Stimulated activated naive CD4-positive, alpha-beta T cell (primary cell): ENCODE measurements at regions not wholly inside any gene's neighbourhood (a gene's known extent, or its start where the extent isn't known, plus 50 kb on each side); places are given as distances from the start of the nearest gene placed in this dataset.
"Not testable (repeated sequence)": the region's sequence is repeated elsewhere in the genome, so short reads cannot be mapped to it uniquely, and the experiment has no call there.

Experiments used
- DNase-seq, 6 experiments: peaks; one replicate each; lab custom pipeline; 2025; lab: John Stamatoyannopoulos, UW

GRCh38 chr17:22044706-22045246 is 352.5 kb downstream of the KCNJ18 start:
- DNase-seq: not testable (repeated sequence)

- DNase-seq: not testable (repeated sequence)
Measured at GRCh38 chr17:22047521-22047920, 355.2 kb downstream of the KCNJ18 start.

- DNase-seq: not testable (repeated sequence)
Measured at GRCh38 chr17:22048226-22048625, 355.9 kb downstream of the KCNJ18 start.

- not testable (repeated sequence) for DNase-seq
Measured at GRCh38 chr17:22050766-22051165, 358.4 kb downstream of the KCNJ18 start.

GRCh38 chr17:22052715-22053114 is 360.4 kb downstream of the KCNJ18 start:
- DNase-seq: not testable (repeated sequence)

GRCh38 chr17:22056566-22056965 is 364.2 kb downstream of the KCNJ18 start:
- not testable (repeated sequence) for DNase-seq

GRCh38 chr17:22075918-22076317 is 383.6 kb downstream of the KCNJ18 start:
- DNase-seq: not testable (repeated sequence)

- not testable (repeated sequence) for DNase-seq
Measured at GRCh38 chr17:22088589-22088988, 396.3 kb downstream of the KCNJ18 start.

GRCh38 chr17:22090263-22090935 is 398.1 kb downstream of the KCNJ18 start:
- no peak for DNase-seq

GRCh38 chr17:22091041-22091679 is 398.8 kb downstream of the KCNJ18 start:
- not testable (repeated sequence) for DNase-seq

- DNase-seq: not testable (repeated sequence)
Measured at GRCh38 chr17:22091840-22092239, 399.5 kb downstream of the KCNJ18 start.

GRCh38 chr17:22095414-22095813 is 403.1 kb downstream of the KCNJ18 start:
- not testable (repeated sequence) for DNase-seq

- DNase-seq: not testable (repeated sequence)
Measured at GRCh38 chr17:22099633-22100032, 407.3 kb downstream of the KCNJ18 start.

GRCh38 chr17:22102177-22102576 is 409.9 kb downstream of the KCNJ18 start:
- no peak for DNase-seq

- not testable (repeated sequence) for DNase-seq
Measured at GRCh38 chr17:22116720-22117119, 424.4 kb downstream of the KCNJ18 start.

GRCh38 chr17:22117401-22117800 is 425.1 kb downstream of the KCNJ18 start:
- DNase-seq: not testable (repeated sequence)

- not testable (repeated sequence) for DNase-seq
Measured at GRCh38 chr17:22119016-22119415, 426.7 kb downstream of the KCNJ18 start.

GRCh38 chr17:22119751-22120150 is 427.4 kb downstream of the KCNJ18 start:
- DNase-seq: not testable (repeated sequence)

- no peak for DNase-seq
Measured at GRCh38 chr17:22123536-22124281, 431.4 kb downstream of the KCNJ18 start.

- DNase-seq: no peak
Measured at GRCh38 chr17:22128171-22128570, 435.8 kb downstream of the KCNJ18 start.

GRCh38 chr17:22128723-22129122 is 436.4 kb downstream of the KCNJ18 start:
- no peak for DNase-seq

GRCh38 chr17:22129920-22130319 is 437.6 kb downstream of the KCNJ18 start:
- DNase-seq: not testable (repeated sequence)
